NB4 (cell line): ENCODE measurements at regions not wholly inside any gene's neighbourhood (a gene's known extent, or its start where the extent isn't known, plus 50 kb on each side); places are given as distances from the start of the nearest gene placed in this dataset.

Experiments used
- MYC ChIP-seq: IDR thresholded peaks from 2 replicates; pipeline ENCODE4 v1.6.1; 2011; ENCODE audit warnings: low read depth, low read length
- POLR2A ChIP-seq: IDR thresholded peaks from 2 replicates; pipeline ENCODE4 v1.6.1; 2011; ENCODE audit warnings: mild to moderate bottlenecking; ENCODE audit not compliant: insufficient read length; ENCODE audit errors: extremely low read depth
- TF ChIP-seq, protein P1 (sequence below): IDR thresholded peaks from one replicate; pipeline ENCODE4 v1.5.1; 2012; ENCODE audit warnings: low read depth, low read length

DNA sequence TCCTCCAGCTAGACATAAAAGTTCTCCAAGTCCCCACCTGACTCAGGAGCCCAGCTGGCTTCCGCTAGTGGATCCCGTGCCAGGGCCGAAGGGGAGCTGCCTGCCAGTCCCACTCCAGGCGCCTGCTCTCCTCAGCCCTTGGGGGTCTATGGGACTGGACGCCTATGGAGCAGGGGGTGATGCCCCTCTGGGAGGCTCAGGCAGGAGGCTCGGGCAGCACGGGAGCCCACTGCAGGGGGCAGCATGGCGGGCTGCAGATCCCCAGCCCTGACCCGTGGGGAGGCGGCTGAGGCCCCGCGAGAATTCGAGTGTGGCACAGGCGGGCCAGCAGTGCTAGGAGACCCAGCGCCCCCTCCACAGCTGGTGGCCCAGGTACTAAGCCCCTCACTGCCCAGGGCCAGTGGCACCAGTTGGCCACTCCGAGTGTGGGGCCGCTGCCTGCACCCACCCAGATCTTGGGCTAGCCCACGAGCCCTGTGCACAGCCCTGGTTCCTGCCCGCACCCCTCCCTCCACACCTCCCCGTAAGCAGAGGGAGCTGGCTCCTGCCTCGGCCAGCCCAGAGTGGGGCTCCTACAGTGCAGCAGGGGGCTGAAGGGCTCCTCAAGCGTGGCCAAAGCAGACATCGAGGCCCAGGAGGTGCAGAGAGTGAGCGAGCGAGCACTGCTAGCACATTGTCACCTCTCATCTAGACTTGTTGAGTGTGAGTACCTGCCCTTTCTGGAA, 221.3 kb upstream of the NSMCE3 start:
- TF ChIP-seq, protein P1, sequence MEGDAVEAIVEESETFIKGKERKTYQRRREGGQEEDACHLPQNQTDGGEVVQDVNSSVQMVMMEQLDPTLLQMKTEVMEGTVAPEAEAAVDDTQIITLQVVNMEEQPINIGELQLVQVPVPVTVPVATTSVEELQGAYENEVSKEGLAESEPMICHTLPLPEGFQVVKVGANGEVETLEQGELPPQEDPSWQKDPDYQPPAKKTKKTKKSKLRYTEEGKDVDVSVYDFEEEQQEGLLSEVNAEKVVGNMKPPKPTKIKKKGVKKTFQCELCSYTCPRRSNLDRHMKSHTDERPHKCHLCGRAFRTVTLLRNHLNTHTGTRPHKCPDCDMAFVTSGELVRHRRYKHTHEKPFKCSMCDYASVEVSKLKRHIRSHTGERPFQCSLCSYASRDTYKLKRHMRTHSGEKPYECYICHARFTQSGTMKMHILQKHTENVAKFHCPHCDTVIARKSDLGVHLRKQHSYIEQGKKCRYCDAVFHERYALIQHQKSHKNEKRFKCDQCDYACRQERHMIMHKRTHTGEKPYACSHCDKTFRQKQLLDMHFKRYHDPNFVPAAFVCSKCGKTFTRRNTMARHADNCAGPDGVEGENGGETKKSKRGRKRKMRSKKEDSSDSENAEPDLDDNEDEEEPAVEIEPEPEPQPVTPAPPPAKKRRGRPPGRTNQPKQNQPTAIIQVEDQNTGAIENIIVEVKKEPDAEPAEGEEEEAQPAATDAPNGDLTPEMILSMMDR, result no peak
- TF ChIP-seq MYC, result no peak
- no peak for TF ChIP-seq POLR2A
